GM18507 (cell line): ENCODE measurements at regions not wholly inside any gene's neighbourhood (a gene's known extent, or its start where the extent isn't known, plus 50 kb on each side); places are given as distances from the start of the nearest gene placed in this dataset.

ENCODE experiments used
- DNase-seq: peaks from one replicate; pipeline ENCODE4 v3.0.0; 2011; ENCODE audit warnings: low read depth; ENCODE audit not compliant: insufficient read length; ENCODE audit errors: extremely low spot score
- FAIRE-seq: peaks from 2 replicates; lab custom pipeline; 2011; peaks lifted over from hg19 to GRCh38; lab: Jason Lieb, UNC

DNA sequence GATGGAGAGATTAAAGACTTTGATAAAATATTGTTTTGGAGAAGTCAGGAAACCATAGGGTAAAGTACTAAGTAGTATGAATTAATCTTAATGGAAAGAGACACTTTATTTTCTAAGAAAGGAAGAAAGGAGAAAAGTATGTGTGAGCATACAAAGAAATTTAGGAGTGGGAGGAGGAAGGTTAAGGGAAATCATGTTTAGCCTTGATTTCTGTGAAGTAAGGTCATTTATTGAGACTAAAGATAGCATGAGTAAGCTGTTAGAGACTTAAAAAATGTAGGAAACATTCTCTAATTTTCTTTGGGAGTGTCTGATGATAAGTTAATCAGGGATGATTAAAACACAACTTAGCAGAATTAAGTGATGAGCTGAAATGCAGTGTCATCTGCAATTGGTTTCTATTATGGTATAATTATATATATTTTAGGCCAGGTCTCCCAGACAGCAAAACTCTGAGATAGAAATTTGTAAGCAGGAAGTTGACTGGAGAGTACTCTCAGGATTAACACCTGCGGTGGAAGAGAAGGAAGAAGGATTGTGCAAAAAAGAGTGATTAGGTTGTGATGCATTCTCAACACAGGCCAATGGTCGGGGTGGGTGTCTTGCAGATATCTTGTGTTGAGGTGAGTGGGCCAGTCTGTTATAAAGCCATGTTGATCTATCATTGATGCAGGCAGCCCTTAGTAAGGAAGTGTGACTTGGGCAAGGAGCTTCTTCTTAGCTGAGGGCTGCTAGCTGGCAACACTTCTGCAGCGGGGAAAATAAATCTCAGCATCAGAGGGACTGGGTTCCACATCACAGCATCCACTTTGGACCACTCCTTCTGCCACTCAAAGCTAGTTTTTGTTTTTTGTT lies 256.2 kb downstream of the AEBP2 start:
- DNase-seq = no peak
- no peak for FAIRE-seq

DNA sequence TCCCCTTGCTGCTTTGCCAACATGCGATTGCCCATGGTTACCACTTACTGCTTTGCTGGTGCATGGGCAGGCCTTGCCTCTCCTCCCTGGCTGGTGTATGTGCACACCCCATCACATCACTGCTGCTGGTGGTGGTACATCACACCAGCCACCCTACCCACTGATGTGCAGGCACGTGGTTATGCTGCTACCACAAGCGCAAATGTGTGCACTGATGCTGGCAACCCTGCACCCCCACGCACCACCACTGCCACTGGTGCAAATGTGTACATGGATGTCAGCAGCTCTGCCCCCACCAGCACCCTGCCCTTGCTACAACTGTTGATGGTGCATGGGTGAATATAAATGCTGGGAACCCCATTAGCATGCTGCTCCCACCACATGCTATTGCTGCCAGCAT lies 261.7 kb downstream of the AEBP2 start:
- FAIRE-seq (no peak), DNase-seq (no peak)

DNA sequence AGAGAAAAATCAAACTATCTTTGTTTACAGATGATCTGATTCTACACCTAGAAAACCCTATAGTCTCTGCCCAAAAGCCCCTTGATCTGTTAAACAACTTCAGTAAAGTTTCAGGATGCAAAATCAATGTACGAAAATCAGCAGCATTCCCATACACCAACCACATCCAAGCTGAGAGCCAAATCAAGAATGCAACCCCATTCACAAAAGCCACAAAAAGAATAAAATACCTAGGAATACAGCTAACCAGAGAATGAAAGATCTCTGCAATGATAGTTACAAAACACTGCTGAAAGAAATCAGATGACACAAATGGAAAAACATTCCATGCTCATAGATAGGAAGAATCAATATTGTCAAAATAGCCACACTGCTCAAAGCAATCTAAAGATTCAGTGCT lies 265.7 kb downstream of the AEBP2 start:
- no peak for FAIRE-seq
- no peak for DNase-seq

DNA sequence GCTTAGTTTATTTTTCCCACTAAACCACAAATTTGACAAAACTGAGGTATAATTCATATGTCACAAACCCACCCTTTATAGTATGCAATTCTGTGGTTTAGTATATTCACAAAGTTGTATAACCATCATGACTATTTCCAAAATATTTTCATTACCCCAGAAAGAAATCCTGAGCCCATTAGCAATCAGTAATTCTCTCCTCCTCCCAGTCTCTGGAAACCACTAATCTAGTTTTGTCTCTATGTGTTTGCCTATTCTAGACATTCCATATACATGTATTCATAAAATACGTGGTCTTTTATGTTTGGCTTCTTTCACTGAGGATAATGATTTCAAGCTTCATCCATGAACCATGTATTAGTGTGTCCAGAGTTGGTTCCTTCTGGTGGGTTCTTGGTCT lies 267.6 kb downstream of the AEBP2 start:
- DNase-seq = no peak
- no peak for FAIRE-seq

DNA sequence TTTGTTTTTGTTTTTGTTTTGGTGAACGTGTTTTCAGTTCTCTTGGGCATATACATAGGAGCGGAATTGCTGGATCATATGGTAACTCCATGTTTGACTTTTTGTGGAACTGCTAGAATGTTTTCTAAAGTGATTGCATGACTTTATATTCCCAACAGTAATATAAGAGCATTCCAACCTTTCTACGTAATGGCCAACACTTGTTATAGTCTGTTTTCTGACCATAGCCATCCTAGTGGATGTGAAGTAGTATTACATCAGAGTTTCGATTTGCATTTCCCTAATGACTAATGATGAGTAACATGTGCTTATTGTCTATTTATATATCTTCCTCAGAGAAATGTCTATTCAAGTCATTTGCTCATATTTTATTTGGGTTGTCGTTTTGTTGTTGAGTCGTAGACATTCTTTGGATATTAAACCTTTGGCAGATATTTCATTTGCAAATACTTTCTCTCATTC lies 268.7 kb downstream of the AEBP2 start:
- FAIRE-seq (no peak), DNase-seq (no peak)

DNA sequence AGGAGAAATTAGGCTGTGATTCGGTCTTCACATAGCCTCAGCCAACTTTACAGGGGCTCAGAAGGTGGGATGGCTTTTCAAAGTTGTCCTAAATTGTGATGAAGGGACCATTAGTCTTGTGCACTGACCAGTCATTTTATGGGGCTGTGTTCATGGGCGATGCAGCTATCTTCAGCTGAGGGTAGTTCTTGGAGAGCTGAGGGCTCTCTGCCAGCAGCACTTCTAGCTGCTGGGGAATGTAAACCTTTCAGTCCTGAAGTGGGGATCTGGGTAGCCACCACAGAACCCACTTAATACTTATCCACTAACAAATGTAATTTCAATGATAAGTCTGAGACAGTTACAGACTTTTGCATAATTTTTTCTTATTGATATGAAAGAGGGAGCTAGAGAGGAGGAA lies 270.6 kb downstream of the AEBP2 start:
- DNase-seq (no peak), FAIRE-seq (no peak)

DNA sequence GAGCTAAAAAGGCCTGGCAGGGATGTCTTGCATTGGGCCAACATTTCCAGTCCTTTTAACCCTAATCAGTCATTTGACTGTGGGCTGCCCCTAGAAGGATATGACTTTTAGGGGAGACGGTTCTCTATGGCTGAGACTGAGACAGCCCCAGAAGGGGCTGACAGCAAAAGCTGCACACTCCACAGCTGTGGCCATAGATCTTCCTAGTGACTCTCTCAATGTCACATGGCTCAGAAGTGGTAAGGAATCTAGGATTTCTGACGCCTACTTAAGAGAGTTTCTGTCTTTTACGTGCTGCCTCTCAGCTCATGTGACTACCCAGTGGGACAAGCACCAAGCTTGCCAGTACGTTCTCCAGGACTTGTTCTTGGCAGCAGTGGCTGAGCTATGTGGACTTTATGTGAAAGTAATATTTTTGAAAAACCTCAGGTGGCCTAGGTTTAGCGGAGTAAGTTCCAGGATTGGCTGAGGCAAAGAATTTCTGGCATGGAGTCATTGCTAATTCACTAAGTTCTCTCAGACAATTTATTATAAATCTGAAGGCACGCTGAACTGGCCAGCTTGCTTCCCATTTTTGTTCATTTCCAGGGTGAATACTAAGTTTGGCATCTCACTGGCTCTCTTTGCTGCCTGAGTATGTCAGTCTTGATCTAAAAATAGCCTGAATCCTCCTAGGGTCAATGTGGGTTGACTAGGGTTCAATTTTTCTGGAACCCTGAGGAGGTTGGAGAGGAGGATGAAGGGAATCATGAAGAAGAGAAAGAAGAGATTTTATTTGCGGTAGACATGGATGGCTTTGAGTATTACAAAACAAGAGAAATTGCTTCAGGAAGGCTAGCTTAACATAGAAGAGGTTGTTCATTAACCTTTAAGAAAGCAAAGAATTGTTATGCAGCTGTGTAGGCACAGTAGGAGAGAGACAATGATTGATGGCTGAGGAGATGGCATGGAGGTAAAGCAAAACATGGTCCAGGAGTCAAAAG lies 271.8 kb downstream of the AEBP2 start:
- FAIRE-seq = no peak
- DNase-seq = no peak

DNA sequence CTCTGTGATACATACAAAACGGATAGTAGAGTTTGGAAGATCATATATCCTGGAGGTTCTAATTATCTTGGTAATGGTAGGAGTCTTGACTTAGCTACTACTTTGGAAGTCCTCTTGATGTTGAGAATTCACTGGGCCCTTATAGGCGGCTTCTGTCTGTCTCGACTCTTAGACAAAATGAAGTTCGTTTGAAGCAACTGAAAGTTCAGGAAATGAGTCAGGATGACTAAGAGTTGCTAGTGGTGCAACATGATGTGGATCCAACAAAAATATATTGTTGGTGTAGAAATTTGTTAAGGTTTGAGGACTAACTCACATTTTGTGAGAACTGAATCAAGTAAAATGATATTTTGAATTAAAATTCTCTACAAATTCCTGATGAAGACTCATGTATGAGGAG lies 272.7 kb downstream of the AEBP2 start:
- DNase-seq (no peak), FAIRE-seq (no peak)

DNA sequence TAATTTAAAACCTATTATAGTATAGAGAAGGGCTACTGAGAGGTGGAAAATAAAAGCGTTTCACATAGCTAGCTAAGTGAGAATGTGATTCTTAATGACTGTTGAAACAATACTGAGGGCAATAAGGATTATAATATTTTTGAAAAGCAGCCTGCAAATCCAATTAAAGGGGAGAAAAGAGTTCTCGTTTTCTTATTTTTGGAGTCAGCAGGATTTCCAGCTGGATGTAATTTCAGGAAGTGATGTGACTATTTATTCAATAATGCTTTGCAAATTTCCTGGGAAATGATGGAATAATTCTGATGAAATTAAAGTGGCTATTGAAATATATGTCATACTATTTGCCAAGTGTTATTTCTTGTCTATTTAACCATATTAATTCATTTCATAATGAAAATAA lies 279.1 kb downstream of the AEBP2 start:
- DNase-seq = no peak
- FAIRE-seq = no peak

DNA sequence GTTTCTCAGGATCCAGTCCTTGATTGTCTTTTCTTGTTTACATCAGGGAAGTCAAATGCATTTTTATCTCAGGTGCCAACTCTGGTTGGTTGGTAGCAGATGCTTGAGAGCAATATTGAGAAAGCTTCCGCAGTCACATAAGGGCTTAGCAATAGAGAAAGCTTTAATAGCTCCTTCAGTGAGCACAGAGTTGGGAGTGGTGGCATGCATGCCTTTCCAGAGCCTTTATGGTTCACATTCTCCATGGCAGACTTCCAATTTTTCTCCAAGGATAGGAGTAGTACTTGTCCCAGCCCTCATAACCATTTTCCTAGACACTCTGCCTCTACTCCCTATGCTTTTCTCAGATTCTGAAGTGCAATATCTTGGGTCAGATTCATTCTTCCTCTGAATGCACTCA lies 280.4 kb downstream of the AEBP2 start:
- FAIRE-seq = no peak
- DNase-seq = no peak

DNA sequence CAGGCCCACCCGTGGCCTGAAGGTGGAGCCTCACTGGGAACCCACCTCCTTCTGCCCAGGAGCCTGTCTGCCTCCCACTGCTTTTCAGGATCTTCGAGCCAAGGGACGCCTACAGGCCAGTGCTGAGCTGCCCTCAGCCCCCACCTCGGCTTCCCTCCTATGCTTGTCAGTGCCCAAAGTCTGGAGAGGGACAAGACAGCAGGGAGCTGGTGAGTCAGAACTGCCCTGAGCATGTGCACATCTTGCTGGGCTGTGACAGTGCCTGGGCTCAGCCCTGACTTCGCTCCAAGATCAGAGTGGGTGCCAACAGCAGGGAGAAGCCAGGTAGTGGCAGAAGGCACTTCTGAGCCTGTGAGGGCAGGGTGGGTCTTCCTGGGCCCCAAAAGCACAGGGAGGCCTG lies 286.8 kb downstream of the AEBP2 start:
- no peak for DNase-seq
- FAIRE-seq = no peak

DNA sequence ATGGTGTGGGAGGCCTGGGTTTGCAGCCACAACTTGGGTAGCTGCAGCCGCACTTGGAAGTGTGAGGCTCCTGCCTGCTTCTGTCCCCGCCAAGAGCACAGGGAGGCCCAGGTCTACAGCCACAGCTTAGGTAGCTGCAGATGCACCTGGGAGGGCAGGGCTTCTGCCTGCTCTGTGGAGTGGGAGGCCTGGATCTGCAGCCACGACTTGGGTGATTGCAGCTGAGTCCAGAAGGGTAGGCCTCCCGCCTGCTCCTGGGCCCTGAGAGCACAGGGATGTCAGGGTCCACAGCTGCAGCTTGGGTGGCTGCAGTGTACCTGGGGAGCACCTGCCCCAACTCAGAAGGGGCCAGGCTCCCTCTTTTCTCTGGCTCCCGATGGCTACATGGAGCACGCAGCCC lies 287.3 kb downstream of the AEBP2 start:
- FAIRE-seq (no peak), DNase-seq (no peak)

DNA sequence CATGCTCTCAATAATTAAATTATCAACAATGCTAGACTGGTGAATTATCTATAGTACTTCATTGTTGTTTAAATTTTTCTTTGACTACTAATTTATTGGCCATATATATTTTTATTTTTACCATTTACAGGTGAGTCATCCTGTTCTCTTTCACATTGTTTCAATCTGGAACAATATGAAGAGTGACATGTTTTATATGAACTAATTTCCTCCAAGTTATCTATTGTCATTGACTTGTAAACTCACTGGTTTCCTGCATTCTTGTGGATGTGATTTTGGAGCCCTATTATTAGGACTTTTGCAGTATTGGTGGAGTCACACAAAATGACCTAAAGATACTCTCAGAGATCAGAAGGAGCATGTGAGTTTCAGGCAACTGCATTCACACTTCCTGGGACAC lies 297.7 kb downstream of the AEBP2 start:
- DNase-seq = no peak
- no peak for FAIRE-seq

DNA sequence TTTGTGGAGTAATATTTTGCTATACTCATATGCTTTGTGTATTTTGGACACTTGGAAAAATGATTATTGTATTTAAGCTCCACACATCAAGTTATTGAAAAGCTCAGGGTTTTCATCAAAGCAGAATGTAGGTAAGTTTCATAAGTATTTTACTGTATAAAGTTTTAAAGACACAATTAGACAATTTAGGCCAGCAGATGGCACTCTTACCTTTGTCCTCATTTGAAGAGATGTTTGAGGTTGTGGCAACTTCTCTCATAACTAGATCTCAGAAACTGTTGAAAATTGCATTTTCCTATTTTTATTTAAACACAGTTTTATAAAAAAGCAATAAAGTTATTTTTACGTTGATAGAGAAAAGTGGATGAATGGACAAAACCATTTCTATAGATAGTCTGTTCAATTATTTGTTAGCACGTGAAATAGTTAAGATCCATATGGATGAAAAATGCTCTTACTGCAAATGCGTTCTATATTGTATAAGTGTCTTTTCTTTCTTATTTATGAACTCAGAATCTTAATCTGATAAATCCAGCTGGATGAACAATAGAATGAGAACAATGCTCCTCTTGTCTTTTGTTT lies 300.0 kb downstream of the AEBP2 start:
- no peak for DNase-seq
- no peak for FAIRE-seq

DNA sequence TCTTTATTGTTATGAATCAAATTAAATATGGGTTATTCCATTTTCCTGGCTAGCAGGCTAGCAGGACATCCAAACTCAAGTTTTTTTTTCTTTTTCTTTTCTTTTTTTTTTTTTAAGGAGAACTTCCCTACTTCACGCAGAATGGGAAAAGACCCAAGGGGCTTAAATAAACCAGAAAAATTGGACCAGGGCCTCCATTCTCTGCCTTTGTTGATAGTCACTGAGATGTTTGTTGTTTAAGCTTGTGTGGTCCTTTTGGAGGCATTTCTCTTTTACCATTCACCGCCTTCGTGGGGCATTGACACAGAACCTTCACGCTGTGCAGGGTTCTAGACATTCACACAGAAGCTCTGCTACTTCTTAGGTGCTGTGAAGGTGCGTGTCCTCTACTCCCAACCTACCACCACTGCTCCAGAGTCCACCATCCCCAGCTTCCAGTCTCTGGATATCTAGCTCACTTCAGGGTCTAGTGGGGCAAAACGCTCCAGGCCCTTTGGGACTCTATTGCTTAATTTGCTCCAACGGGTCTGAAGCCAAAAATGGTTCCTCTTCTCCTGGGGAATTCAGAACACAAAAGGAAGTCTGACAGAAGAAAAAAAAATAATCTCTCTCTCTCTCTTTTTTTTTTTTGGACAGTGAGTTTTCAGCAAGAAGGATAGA lies 301.3 kb downstream of the AEBP2 start:
- DNase-seq (no peak), FAIRE-seq (no peak)

DNA sequence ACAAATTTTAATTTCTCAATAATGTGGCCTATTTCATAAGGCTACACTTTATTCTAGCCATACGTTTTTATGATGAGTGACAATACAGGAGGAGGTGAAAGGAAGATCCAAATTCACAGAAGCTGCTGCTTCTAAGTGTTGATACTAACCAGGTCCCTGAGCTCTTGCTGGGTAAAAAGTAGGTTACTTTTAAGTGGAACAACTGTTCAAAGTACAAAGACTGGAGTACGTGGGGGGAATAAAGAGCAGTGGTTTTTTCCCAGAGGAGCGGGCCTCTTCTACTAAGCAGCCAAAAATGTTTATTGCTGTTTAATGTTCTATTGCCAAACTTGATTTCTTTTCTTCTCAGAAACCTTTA lies 301.8 kb downstream of the AEBP2 start:
- DNase-seq (no peak), FAIRE-seq (no peak)

DNA sequence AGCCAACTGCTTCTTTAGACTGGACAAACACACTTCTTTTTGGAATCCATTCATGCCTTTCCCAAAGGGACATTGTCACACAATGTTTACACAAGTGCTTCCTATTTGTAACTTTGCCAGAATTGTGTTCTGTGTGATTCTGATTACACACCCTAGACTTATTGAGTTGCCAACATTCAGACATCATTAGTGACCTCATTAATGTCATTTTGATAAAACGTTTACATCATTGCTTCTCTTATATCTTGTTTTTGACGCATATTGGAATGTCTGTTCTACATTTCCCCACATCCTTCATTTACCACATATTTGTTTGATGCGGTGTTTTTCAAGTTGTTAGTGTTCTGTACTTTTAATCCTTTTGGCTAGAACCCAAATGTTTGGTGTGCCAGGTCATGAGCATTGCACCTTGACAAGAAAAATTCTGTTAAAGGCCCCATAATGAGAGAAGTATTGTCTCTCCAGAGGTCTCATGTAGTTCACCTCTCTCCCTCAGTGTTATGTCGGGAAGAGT lies 305.5 kb downstream of the AEBP2 start:
- FAIRE-seq = no peak
- DNase-seq = no peak

DNA sequence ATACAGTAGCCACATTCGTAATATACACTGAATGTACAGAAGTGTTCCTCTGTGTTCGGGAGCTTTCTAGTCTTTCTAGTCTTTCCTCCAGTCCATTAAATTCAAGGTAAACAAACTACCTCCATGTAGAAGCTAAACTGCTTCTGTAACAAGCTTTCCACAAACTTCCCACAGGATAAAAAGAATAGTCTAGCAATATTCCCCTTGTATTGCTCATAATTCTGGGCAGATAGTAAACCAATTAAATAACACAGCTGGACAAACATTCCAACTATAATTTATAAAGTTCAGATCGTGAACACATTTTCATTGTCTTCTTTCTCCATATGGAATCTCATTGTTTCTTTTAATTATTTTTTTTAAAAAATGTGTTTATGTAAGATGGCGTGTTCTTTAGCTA lies 307.2 kb downstream of the AEBP2 start:
- FAIRE-seq (no peak), DNase-seq (no peak)

DNA sequence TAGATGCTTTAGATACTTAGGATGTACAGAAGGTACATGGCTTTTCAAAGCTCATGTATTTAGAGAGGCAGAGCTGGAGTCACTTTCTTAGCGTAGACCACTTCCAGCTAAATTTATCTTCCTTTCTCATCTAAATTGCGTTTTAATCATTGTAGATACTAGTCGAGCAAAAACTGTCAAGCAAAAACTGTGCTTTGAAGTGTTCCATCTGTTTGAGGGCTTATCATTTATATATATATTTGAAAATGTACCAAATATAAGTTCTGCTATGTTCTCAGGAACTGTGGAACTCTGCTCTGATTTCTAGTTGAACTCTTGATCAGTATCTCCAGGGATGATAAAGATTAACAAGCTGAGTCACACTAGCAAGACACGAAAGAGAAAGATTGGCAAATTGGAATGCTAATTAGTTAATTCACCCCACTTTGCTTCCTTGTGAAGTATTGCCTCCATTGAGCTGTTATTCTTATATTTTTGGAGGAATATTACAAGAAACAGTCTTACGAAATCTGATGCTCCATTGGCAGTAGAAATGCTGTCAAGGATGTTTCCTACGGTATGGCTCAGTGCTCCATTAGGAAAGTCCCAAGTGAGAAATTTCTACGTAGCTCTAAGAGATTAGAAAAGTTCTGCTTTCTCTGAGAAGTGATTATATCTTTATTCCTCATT lies 310.7 kb downstream of the AEBP2 start:
- FAIRE-seq = no peak
- no peak for DNase-seq
